Ishikawa (cell line): ENCODE measurements at regions not wholly inside any gene's neighbourhood (a gene's known extent, or its start where the extent isn't known, plus 50 kb on each side); places are given as distances from the start of the nearest gene placed in this dataset.

ENCODE experiments used
- CEBPB ChIP-seq: IDR thresholded peaks from 2 replicates; pipeline ENCODE4 v1.6.1; 2012
- CREB1 ChIP-seq: IDR thresholded peaks from 2 replicates; pipeline ENCODE4 v1.6.1; 2012; ENCODE audit warnings: low read depth
- EGR1 ChIP-seq: IDR thresholded peaks from 2 replicates; pipeline ENCODE4 v1.6.1; 2012
- EP300 ChIP-seq: IDR thresholded peaks from 2 replicates; pipeline ENCODE4 v1.6.1; 2012; ENCODE audit warnings: borderline replicate concordance
- FOXM1 ChIP-seq: IDR thresholded peaks from 2 replicates; pipeline ENCODE4 v1.6.1; 2012; ENCODE audit warnings: low read depth, borderline replicate concordance
- NFIC ChIP-seq: IDR thresholded peaks from 2 replicates; pipeline ENCODE4 v1.6.1; 2012
- RAD21 ChIP-seq: IDR thresholded peaks from 2 replicates; pipeline ENCODE4 v1.6.1; 2012; ENCODE audit warnings: low read depth
- TAF1 ChIP-seq: IDR thresholded peaks from 2 replicates; pipeline ENCODE4 v1.6.1; 2012; ENCODE audit warnings: low read depth, mild to moderate bottlenecking
- TCF12 ChIP-seq: IDR thresholded peaks from 2 replicates; pipeline ENCODE4 v1.6.1; 2012; ENCODE audit warnings: low read depth
- TEAD4 ChIP-seq: IDR thresholded peaks from 2 replicates; pipeline ENCODE4 v1.6.1; 2012
- YY1 ChIP-seq: IDR thresholded peaks from 2 replicates; pipeline ENCODE4 v1.6.1; 2012; ENCODE audit warnings: low read depth
- ZBTB7A ChIP-seq: IDR thresholded peaks from 2 replicates; pipeline ENCODE4 v1.6.1; 2012; ENCODE audit warnings: low read depth
- TF ChIP-seq, protein P1 (sequence below): IDR thresholded peaks from 2 replicates; pipeline ENCODE4 v1.6.1; 2012
- TF ChIP-seq, protein P2 (sequence below): IDR thresholded peaks from 2 replicates; pipeline ENCODE4 v1.6.1; 2012
- TF ChIP-seq, protein P3 (sequence below): IDR thresholded peaks from 2 replicates; pipeline ENCODE4 v1.6.1; 2012; ENCODE audit warnings: low read depth, mild to moderate bottlenecking

DNA sequence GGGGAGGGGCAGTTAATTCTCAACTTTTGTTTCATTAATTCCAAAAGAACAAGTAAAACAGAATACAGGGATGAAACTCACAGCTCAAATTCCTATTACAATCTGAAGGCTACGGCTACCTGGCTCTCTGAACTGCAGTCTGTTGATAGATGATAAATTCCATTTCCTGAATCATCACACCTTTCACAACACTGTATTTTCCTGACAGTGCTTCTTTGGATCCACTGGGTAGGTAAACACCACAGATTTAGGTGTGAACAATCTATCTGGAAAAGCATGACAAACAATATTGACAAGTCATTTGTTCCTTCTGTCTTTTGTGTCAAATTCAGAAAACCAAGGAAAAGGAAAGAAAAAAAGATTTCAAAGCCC lies 843.2 kb downstream of the LRRTM4 start:
- TF ChIP-seq FOXM1 (no peak), TAF1 (no peak), CEBPB (no peak), EGR1 (no peak), CREB1 (no peak), ZBTB7A (no peak), NFIC (no peak), RAD21 (no peak), TEAD4 (no peak), YY1 (no peak), TCF12 (no peak), EP300 (no peak)
- TF ChIP-seq, protein P1, sequence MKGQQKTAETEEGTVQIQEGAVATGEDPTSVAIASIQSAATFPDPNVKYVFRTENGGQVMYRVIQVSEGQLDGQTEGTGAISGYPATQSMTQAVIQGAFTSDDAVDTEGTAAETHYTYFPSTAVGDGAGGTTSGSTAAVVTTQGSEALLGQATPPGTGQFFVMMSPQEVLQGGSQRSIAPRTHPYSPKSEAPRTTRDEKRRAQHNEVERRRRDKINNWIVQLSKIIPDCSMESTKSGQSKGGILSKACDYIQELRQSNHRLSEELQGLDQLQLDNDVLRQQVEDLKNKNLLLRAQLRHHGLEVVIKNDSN, result no peak
- TF ChIP-seq, protein P2, sequence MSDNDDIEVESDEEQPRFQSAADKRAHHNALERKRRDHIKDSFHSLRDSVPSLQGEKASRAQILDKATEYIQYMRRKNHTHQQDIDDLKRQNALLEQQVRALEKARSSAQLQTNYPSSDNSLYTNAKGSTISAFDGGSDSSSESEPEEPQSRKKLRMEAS, result no peak

DNA sequence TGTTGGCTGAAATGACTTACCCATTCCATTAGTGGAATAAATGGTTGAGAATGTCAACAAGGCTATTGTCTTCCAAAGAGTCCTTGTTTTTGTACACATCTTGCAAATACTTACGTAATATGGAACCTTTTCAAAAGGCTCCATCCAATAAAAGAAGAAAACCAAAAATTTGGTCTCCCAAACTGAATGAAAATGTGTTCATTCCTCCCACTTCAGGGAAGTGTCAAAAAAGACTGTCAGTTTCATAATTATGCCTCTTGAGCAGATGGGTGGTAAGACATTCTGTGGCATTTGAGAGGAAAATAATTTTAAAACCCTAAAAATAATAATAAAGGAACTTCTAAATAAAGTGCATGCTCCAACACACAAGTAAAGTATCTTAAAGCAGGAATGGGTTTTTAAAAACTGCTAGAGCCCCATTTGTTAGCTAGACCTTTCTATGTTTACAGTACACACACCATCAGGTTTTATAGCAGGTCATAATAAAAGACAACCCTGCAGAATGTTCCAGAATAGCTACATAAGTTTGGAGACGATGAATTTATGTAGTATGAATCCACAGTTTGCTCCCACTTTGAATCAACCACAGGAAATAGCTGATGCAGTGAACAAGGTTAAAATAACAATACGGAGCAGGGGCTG lies 843.7 kb downstream of the LRRTM4 start:
- TF ChIP-seq EGR1 (no peak), CEBPB (no peak), TEAD4 (no peak), EP300 (no peak), CREB1 (no peak), RAD21 (no peak), TAF1 (no peak), NFIC (no peak), YY1 (no peak), ZBTB7A (no peak), TCF12 (no peak)
- TF ChIP-seq, protein P3, sequence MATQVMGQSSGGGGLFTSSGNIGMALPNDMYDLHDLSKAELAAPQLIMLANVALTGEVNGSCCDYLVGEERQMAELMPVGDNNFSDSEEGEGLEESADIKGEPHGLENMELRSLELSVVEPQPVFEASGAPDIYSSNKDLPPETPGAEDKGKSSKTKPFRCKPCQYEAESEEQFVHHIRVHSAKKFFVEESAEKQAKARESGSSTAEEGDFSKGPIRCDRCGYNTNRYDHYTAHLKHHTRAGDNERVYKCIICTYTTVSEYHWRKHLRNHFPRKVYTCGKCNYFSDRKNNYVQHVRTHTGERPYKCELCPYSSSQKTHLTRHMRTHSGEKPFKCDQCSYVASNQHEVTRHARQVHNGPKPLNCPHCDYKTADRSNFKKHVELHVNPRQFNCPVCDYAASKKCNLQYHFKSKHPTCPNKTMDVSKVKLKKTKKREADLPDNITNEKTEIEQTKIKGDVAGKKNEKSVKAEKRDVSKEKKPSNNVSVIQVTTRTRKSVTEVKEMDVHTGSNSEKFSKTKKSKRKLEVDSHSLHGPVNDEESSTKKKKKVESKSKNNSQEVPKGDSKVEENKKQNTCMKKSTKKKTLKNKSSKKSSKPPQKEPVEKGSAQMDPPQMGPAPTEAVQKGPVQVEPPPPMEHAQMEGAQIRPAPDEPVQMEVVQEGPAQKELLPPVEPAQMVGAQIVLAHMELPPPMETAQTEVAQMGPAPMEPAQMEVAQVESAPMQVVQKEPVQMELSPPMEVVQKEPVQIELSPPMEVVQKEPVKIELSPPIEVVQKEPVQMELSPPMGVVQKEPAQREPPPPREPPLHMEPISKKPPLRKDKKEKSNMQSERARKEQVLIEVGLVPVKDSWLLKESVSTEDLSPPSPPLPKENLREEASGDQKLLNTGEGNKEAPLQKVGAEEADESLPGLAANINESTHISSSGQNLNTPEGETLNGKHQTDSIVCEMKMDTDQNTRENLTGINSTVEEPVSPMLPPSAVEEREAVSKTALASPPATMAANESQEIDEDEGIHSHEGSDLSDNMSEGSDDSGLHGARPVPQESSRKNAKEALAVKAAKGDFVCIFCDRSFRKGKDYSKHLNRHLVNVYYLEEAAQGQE, result no peak
- TF ChIP-seq, protein P1, result no peak
- TF ChIP-seq, protein P2, result no peak

DNA sequence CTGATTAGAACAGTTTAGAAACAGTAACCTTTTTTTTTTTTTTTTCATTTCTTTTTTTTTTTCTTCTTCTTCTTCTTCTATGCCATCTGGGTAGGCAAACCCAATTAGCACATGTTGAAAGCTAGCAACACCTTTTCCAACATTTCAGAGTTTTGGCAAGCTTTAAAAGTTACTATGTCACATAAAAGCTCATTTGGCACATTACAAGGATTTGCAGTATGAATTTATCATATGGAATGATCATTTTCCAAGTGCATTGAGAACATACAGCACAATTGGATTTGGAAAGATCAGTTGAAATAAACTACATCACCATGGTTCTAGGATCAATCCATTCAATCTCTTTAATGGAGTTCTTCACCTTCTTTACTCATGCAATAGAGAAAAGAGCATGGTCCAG lies 847.0 kb downstream of the LRRTM4 start:
- TF ChIP-seq EP300, result no peak
- no peak for TF ChIP-seq NFIC
- no peak for TF ChIP-seq TCF12
- TF ChIP-seq, protein P2, result no peak
- no peak for TF ChIP-seq FOXM1
- TF ChIP-seq TEAD4, result no peak
- TF ChIP-seq, protein P3, result no peak
- TF ChIP-seq EGR1, result no peak
- TF ChIP-seq TAF1, result no peak

DNA sequence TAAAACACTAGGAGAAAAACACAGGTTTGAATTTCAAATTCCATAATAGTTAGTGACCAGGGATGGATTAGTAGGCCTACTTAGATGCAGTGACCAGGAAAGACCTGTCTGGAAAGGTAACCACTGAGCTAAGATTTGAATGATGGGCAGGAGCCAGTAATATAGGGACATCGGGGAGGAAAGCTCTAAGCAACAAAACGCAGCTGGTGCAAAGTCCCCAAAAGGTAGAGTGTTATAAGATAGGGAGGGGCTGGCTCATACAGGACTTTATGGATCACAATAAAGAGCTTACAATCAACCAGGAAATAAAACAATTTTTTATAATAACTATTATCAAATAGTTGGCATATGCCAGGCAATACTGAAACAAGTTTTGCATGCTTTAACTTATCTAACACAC lies 849.4 kb downstream of the LRRTM4 start:
- no peak for TF ChIP-seq TAF1
- TF ChIP-seq, protein P3, result no peak

DNA sequence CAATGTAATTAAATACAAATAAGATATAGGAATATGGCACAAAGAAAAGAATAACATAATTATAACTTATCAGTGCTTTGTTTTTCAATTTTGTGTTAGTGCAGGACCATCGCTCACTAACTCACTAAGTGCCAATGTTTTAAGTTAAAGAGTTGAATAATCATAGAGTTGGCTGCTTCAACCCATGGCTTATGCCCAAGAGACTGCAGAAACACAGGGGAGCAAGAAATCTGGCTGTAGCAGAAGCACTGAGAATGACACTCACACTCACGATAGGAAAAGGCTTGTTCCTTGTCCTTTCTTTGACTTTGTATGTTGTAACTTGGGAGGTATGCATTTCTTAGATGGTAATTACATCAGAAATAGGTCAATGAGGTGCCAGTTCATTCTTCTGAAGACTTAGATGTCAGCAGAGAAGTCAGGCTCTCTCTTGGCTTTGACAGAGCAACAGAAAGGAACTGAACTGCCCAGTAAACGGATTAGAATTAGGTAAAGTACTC lies 852.2 kb downstream of the LRRTM4 start:
- no peak for TF ChIP-seq TAF1
- no peak for TF ChIP-seq EGR1
- TF ChIP-seq CEBPB, result no peak
- no peak for TF ChIP-seq NFIC
- TF ChIP-seq FOXM1, result no peak
- no peak for TF ChIP-seq TCF12
- TF ChIP-seq CREB1, result no peak
- TF ChIP-seq, protein P2, result no peak
- no peak for TF ChIP-seq TEAD4
- TF ChIP-seq, protein P3, result no peak
- TF ChIP-seq RAD21, result no peak
- TF ChIP-seq, protein P1, result no peak
- no peak for TF ChIP-seq EP300
- no peak for TF ChIP-seq YY1
- TF ChIP-seq ZBTB7A, result no peak
